ENCODE measurements at regions not wholly inside any gene's neighbourhood (a gene's known extent, or its start where the extent isn't known, plus 50 kb on each side); places are given as distances from the start of the nearest gene placed in this dataset.
"Not testable (repeated sequence)": the region's sequence is repeated elsewhere in the genome, so short reads cannot be mapped to it uniquely, and the experiment has no call there.

GRCh38 chr4:63308697-63309096 is 1100.6 kb downstream of the TECRL start:
- no peak for DNase-seq (ENCODE audit: low read depth in 2 of 3, low spot score in 2 of 3)

GRCh38 chr4:63302792-63303191 is 1106.5 kb downstream of the TECRL start:
- no peak for DNase-seq (ENCODE audit: low read depth in 2 of 3, low spot score in 2 of 3)

GRCh38 chr4:63302078-63302477 is 1107.2 kb downstream of the TECRL start:
- DNase-seq (ENCODE audit: low read depth in 2 of 3, low spot score in 2 of 3): no peak

GRCh38 chr4:63296773-63297172 is 1112.5 kb downstream of the TECRL start:
- no peak for DNase-seq (ENCODE audit: low read depth in 2 of 3, low spot score in 2 of 3)

- no peak for DNase-seq (ENCODE audit: low read depth in 2 of 3, low spot score in 2 of 3)
Measured at GRCh38 chr4:63275491-63275890, 1133.8 kb downstream of the TECRL start.

- DNase-seq (ENCODE audit: low read depth in 2 of 3, low spot score in 2 of 3): no peak
Measured at GRCh38 chr4:63269156-63269555, 1140.1 kb downstream of the TECRL start.

- DNase-seq (ENCODE audit: low read depth in 2 of 3, low spot score in 2 of 3): no peak
Measured at GRCh38 chr4:63233671-63234070, 1175.6 kb downstream of the TECRL start.

GRCh38 chr4:63232058-63232457 is 1177.2 kb downstream of the TECRL start:
- no peak for DNase-seq (ENCODE audit: low read depth in 2 of 3, low spot score in 2 of 3)

- no peak for DNase-seq (ENCODE audit: low read depth in 2 of 3, low spot score in 2 of 3)
Measured at GRCh38 chr4:63226229-63226628, 1183.0 kb downstream of the TECRL start.

- DNase-seq (ENCODE audit: low read depth in 2 of 3, low spot score in 2 of 3): no peak
Measured at GRCh38 chr4:63222466-63222865, 1186.8 kb downstream of the TECRL start.

GRCh38 chr4:63221477-63221876 is 1187.8 kb downstream of the TECRL start:
- no peak for DNase-seq (ENCODE audit: low read depth in 2 of 3, low spot score in 2 of 3)

GRCh38 chr4:63218856-63219255 is 1190.4 kb downstream of the TECRL start:
- no peak for DNase-seq (ENCODE audit: low read depth in 2 of 3, low spot score in 2 of 3)

- DNase-seq (ENCODE audit: low read depth in 2 of 3, low spot score in 2 of 3): no peak
Measured at GRCh38 chr4:63214076-63214475, 1195.2 kb downstream of the TECRL start.

GRCh38 chr4:63211776-63212479 is 1197.3 kb downstream of the TECRL start:
- DNase-seq (ENCODE audit: low read depth in 2 of 3, low spot score in 2 of 3): no peak

GRCh38 chr4:63211375-63211774 is 1197.9 kb downstream of the TECRL start:
- no peak for DNase-seq (ENCODE audit: low read depth in 2 of 3, low spot score in 2 of 3)

GRCh38 chr4:63193029-63193428 is 1216.2 kb downstream of the TECRL start:
- DNase-seq (ENCODE audit: low read depth in 2 of 3, low spot score in 2 of 3): not testable (repeated sequence)

GRCh38 chr4:63171341-63171740 is 1237.9 kb downstream of the TECRL start:
- no peak for DNase-seq (ENCODE audit: low read depth in 2 of 3, low spot score in 2 of 3)

- no peak for DNase-seq (ENCODE audit: low read depth in 2 of 3, low spot score in 2 of 3)
Measured at GRCh38 chr4:63170923-63171322, 1238.3 kb downstream of the TECRL start.

GRCh38 chr4:63169836-63170235 is 1239.4 kb downstream of the TECRL start:
- no peak for DNase-seq (ENCODE audit: low read depth in 2 of 3, low spot score in 2 of 3)

GRCh38 chr4:63155561-63155960 is 1253.7 kb downstream of the TECRL start:
- DNase-seq (ENCODE audit: low read depth in 2 of 3, low spot score in 2 of 3): no peak

- no peak for DNase-seq (ENCODE audit: low read depth in 2 of 3, low spot score in 2 of 3)
Measured at GRCh38 chr4:63123441-63123840, 1285.8 kb downstream of the TECRL start.

- no peak for DNase-seq (ENCODE audit: low read depth in 2 of 3, low spot score in 2 of 3)
Measured at GRCh38 chr4:63122955-63123354, 1286.3 kb downstream of the TECRL start.

- DNase-seq (ENCODE audit: low read depth in 2 of 3, low spot score in 2 of 3): no peak
Measured at GRCh38 chr4:63106600-63106999, 1302.7 kb downstream of the TECRL start.
